ENCODE measurements at regions not wholly inside any gene's neighbourhood (a gene's known extent, or its start where the extent isn't known, plus 50 kb on each side); places are given as distances from the start of the nearest gene placed in this dataset.

GRCh38 chr5:158267228-158267627 lies 408.3 kb upstream of the CLINT1 start:
- no peak for TF ChIP-seq CTCF (IDR thresholded peaks at IDR 0.05)
- no peak for TF ChIP-seq POLR2A (IDR thresholded peaks at IDR 0.05)
